Pancreas (tissue), 10 donors: ENCODE measurements at regions not wholly inside any gene's neighbourhood (a gene's known extent, or its start where the extent isn't known, plus 50 kb on each side); places are given as distances from the start of the nearest gene placed in this dataset.

Experiments used
- ATAC-seq, 4 donors: fragments of 200-7000 bp; cut with Tn5 transposase; one replicate each; pipeline versions ENCODE4 v1.8.0 to v1.9.1; 2020; ENCODE audit warnings: mild to moderate bottlenecking in 4 of 4, moderate library complexity in 4 of 4
- DNase-seq, 6 donors: peaks; one replicate each; pipeline ENCODE4 v3.0.0-alpha.2; 2020
- FAIRE-seq: peaks from 2 replicates; lab custom pipeline; 2012; peaks lifted over from hg19 to GRCh38; lab: Jason Lieb, UNC
- H3K27ac ChIP-seq, 4 donors: fragments of 200-600 bp; sonication (generic); 1 replicate in 3 of 4; 2 replicates in 1 of 4; pipeline versions ENCODE4 v1.5.0 to v1.8.0; 2020
- H3K27me3 ChIP-seq, 4 donors: fragments of 200-600 bp; one replicate each; pipeline ENCODE4 v1.8.0; 2021
- H3K36me3 ChIP-seq, 3 donors: fragments of 200-600 bp; sonication (generic) in 1 of 3; one replicate each; pipeline versions ENCODE4 v1.5.0 to v1.8.0; 2020 to 2021
- H3K4me1 ChIP-seq, 3 donors: fragments of 200-600 bp; one replicate each; pipeline ENCODE4 v1.8.0; 2021
- H3K4me3 ChIP-seq, 4 donors: fragments of 200-600 bp; sonication (generic) in 2 of 4; one replicate each; pipeline versions ENCODE4 v1.5.0 to v1.8.0; 2020 to 2021
- H3K9me3 ChIP-seq, 4 donors: fragments of 200-600 bp; one replicate each; pipeline ENCODE4 v1.8.0; 2021
- WGBS, 2 donors: extraction: QIAGEN DNeasy Blood & Tissue Kit; methylation state at CpG; one replicate each; pipeline ENCODE4 v1.1.7; 2013; 5-methylcytosine and 5-hydroxymethylcytosine counted together
- intact Hi-C, 3 donors: fragments of 100-400 bp; cut with DNase I; formaldehyde crosslinking; loops; one replicate each; pipeline versions ENCODE4 v1.11.1 to v1.14.2; 2022
- TF ChIP-seq, protein P1 (sequence below), 4 donors: fragments of 200-600 bp; sonication (generic) in 3 of 4; IDR thresholded peaks; one replicate each; pipeline versions ENCODE4 v1.5.0 to v1.8.0; 2021; ENCODE audit warnings: antibody characterized with exemption in 4 of 4
- donor health status: healthy with polysubstance abuse.
- donor health status: DM: no; HTN: no; CAD: no; lungs with moderate emphysema.
- donor health status: DM: no; HTN: no; CAD: no.
- donor health status: control.
- donor health status: control.
- donor health status: Bipolar disorder and iron deficiency.
- donor health status: DM: yes; HTN: yes; CAD: no.
- donor health status: DM: no; HTN: no; CAD: no.
- donor health status: DM: no; HTN: no; CAD: no.
- donor health status: DM: yes; HTN: yes; CAD: no.

DNA sequence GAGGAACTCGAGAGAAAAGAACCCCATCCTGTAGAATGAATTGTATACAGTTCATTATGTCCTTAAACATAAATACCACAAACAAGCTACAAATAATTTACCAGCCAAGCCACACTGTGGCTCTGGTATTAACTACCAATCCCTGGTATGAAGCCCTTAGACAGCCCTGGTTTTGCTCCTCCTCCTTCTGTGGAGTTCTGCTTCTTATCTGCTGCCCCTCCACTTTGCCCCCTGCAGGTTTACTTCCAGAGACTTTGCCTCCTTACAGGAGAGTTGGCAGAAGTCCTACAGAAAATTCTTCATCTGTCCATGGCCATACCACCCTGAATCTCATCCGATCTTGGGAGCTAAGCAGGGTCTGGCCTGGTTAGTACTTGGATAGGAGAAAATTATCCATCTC lies 219.8 kb downstream of the ACTL7B start:
- intact Hi-C loops = no loop called here
- TF ChIP-seq, protein P1, sequence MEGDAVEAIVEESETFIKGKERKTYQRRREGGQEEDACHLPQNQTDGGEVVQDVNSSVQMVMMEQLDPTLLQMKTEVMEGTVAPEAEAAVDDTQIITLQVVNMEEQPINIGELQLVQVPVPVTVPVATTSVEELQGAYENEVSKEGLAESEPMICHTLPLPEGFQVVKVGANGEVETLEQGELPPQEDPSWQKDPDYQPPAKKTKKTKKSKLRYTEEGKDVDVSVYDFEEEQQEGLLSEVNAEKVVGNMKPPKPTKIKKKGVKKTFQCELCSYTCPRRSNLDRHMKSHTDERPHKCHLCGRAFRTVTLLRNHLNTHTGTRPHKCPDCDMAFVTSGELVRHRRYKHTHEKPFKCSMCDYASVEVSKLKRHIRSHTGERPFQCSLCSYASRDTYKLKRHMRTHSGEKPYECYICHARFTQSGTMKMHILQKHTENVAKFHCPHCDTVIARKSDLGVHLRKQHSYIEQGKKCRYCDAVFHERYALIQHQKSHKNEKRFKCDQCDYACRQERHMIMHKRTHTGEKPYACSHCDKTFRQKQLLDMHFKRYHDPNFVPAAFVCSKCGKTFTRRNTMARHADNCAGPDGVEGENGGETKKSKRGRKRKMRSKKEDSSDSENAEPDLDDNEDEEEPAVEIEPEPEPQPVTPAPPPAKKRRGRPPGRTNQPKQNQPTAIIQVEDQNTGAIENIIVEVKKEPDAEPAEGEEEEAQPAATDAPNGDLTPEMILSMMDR (IDR thresholded peaks at IDR 0.05) = no peak
- no peak for DNase-seq
- Histone ChIP-seq H3K27ac (no peak overlapping the region), H3K9me3 (no peaks in the 10 kb centered on the region), H3K4me3 (no peak overlapping the region), H3K36me3 (no peaks in the 10 kb centered on the region), H3K4me1 (no peaks in the 10 kb centered on the region), H3K27me3 (peaks cover 0 to 4% (median 0%) of the 10 kb centered on the region in 4 donors)
- ATAC-seq = no peak
- FAIRE-seq = no peak
- WGBS, 2 donors = 52 to 56% methylated on average over 2 of the region's 2 CpGs

DNA sequence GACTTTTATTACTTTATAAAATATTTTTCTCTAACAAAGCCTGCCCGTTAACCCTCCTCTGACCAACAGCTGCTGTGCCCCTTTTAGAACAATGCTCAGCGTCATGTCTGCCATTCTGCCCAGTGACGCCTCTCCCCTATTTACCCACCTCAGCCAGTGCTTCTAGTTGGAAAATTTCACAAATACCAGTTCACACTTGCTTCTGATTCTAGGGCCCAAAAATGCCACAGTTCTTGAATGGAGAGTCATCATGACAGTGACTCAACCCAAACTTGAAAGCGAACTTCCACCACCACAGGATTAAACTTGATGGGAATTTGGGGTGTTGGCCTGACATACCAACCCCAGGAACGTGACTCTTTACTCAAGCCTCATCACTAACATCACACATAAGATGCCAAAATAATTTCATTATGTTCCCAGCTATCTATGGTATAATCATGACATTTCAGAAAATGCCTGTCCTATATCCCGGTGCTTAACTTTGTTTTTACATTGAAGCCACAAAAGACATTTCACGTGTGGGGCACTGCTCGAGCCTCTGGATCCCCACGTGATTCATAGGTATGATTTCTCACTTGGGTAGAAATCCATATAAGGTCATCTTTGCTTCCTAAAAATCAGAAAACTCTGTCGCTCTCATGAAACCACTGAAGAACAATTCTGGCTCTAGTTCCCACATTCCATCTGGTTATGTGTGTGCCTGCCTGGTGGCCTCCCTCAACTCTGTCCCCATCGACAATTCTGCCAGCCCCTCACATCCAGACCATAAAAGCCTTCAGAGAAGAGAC lies 220.9 kb downstream of the ACTL7B start:
- intact Hi-C loops = no loop called here
- ATAC-seq (no peak), FAIRE-seq (no peak), DNase-seq (no peak)
- peaks cover 0 to 4% (median 0%) of the 10 kb centered on the region in 4 donors for H3K27me3 ChIP-seq
- TF ChIP-seq, protein P1 (IDR thresholded peaks at IDR 0.05) = no peak
- 69 to 74% methylated on average over 11 of the region's 11 CpGs for WGBS, 2 donors
- no peak overlapping the region for H3K4me3 ChIP-seq
- H3K36me3 ChIP-seq = no peaks in the 10 kb centered on the region
- H3K9me3 ChIP-seq = no peaks in the 10 kb centered on the region
- no peaks in the 10 kb centered on the region for H3K4me1 ChIP-seq
- no peak overlapping the region for H3K27ac ChIP-seq

DNA sequence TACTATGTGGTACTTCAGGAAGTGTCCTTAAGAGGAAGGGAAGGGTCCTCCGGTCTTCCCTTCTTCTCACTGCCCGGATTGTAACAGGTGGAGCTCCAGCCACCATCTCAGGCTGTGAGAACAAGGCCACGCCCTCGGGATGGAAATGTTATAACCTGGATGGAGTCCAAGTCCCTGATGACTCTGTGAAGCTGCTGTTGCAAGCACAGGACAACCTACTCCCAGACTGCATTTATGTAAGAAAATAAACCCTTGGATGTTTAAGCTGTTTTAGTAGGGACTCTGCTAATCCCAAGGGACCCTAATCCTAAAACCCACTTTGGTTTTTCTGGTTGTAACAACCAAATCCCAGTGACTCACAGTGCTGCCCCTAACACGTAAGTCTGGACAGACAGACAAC lies 221.6 kb downstream of the ACTL7B start:
- no peaks in the 10 kb centered on the region for H3K36me3 ChIP-seq
- intact Hi-C loops = no loop called here
- DNase-seq (no peak), ATAC-seq (no peak), FAIRE-seq (no peak)
- TF ChIP-seq, protein P1 (IDR thresholded peaks at IDR 0.05) = no peak
- no peaks in the 10 kb centered on the region for H3K4me1 ChIP-seq
- H3K4me3 ChIP-seq = no peak overlapping the region
- 51 to 59% methylated on average over 5 of the region's 5 CpGs for WGBS, 2 donors
- H3K27ac ChIP-seq = no peak overlapping the region
- peaks cover 0 to 4% (median 0%) of the 10 kb centered on the region in 4 donors for H3K27me3 ChIP-seq
- no peaks in the 10 kb centered on the region for H3K9me3 ChIP-seq

DNA sequence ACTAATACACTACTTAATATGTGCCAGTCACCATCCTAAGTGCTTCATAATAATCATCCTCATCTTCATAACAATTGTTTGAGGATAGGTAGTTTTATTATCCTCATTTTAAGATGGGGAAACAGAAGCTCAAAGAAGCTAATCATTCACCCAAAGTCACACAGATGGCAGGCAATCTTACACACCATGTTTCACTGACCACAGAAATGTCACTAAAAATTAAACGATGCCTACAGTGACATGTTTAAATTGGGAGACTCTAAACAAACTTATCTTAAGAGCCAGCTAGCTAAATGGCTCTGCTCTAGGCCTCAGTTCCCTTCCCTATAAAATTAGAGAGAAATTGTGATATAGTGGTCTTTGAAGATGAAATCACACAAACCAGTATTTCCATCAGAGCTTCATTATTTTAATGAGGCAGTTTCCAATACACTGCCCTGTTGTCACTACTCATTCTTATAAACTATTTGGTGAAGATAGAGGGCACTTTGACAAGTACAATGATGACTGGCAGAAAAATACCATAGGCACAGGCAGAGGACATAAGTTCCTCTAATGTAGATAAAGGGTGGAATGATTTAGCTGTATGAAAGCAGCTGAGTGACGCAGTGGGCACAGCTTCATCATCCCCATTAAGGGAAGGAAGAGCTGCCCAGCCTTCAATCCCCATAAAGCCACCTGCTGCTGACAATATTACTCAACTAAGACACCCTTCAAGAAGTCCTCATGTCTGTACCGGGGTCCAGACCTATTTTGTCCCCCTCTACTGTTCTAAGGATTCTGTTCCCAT lies 224.1 kb downstream of the ACTL7B start:
- TF ChIP-seq, protein P1 (IDR thresholded peaks at IDR 0.05) = no peak
- H3K36me3 ChIP-seq = no peaks in the 10 kb centered on the region
- peaks cover 0 to 4% (median 0%) of the 10 kb centered on the region in 4 donors for H3K27me3 ChIP-seq
- H3K4me3 ChIP-seq = no peak overlapping the region
- DNase-seq (no peak), FAIRE-seq (no peak), ATAC-seq (no peak)
- intact Hi-C loops = no loop called here
- H3K4me1 ChIP-seq = no peaks in the 10 kb centered on the region
- WGBS, 2 donors = 52% methylated on average over 3 of the region's 3 CpGs
- no peak overlapping the region for H3K27ac ChIP-seq
- H3K9me3 ChIP-seq = no peaks in the 10 kb centered on the region
